ENCODE measurements at regions not wholly inside any gene's neighbourhood (a gene's known extent, or its start where the extent isn't known, plus 50 kb on each side); places are given as distances from the start of the nearest gene placed in this dataset.

- TF ChIP-seq CTCF (IDR thresholded peaks at IDR 0.05; ENCODE audit: poor library complexity) (no peak), EZH2 (IDR thresholded peaks at IDR 0.05; ENCODE audit: borderline replicate concordance) (no peak)
Measured at GRCh38 chr2:76120176-76120575, 409.5 kb upstream of the GCFC2 start.

All from hepatocyte (in vitro differentiated cells).